Ascending aorta (tissue), 2 donors: ENCODE measurements at regions not wholly inside any gene's neighbourhood (a gene's known extent, or its start where the extent isn't known, plus 50 kb on each side); places are given as distances from the start of the nearest gene placed in this dataset.

Source experiments
- DNase-seq, 2 donors: peaks; one replicate each; pipeline ENCODE4 v3.0.0-alpha.2; 2019; ENCODE audit warnings: low spot score in 2 of 2
- H3K27ac ChIP-seq, 2 donors: fragments of 200-600 bp; sonication (generic); one replicate each; pipeline ENCODE4 v1.5.1; 2016 to 2017; ENCODE audit warnings: mild to moderate bottlenecking in 1 of 2
- H3K27me3 ChIP-seq: fragments of 200-600 bp; sonication (generic); one replicate; pipeline ENCODE4 v1.5.1; 2017
- H3K36me3 ChIP-seq, 2 donors: fragments of 200-600 bp; sonication (generic); one replicate each; pipeline ENCODE4 v1.5.1; 2016
- H3K4me1 ChIP-seq, 2 donors: fragments of 200-600 bp; sonication (generic); one replicate each; pipeline ENCODE4 v1.5.1; 2016 to 2017; ENCODE audit warnings: mild to moderate bottlenecking in 1 of 2
- H3K4me3 ChIP-seq, 2 donors: fragments of 200-600 bp; sonication (generic); one replicate each; pipeline ENCODE4 v1.5.1; 2016 to 2017; ENCODE audit warnings: mild to moderate bottlenecking in 1 of 2
- H3K9me3 ChIP-seq, 2 donors: fragments of 200-600 bp; sonication (generic); one replicate each; pipeline ENCODE4 v1.5.1; 2016
- CTCF ChIP-seq, 3 experiments: fragments of 200-600 bp in 2 of 3; fragments of 450-650 bp in 1 of 3; sonication (generic) in 2 of 3; IDR thresholded peaks; one replicate each; pipeline ENCODE4 v1.5.1; 2016 to 2019; ENCODE audit warnings: antibody characterized with exemption in 3 of 3, mild to moderate bottlenecking in 1 of 3, moderate library complexity in 1 of 3
- intact Hi-C: fragments of 100-400 bp; cut with DNase I; formaldehyde crosslinking; loops from one replicate; pipeline ENCODE4 v1.15.1; 2023

- no peak for TF ChIP-seq CTCF (IDR thresholded peaks at IDR 0.05)
- Histone ChIP-seq H3K27me3 (no peaks in the 10 kb centered on the region), H3K27ac (no peak overlapping the region), H3K9me3 (no peaks in the 10 kb centered on the region), H3K4me3 (no peak overlapping the region), H3K4me1 (no peaks in the 10 kb centered on the region), H3K36me3 (no peaks in the 10 kb centered on the region)
- DNase-seq = no peak
- intact Hi-C loops = no loop called here
Observed at GRCh38 chr14:40232302-40232701, 800.1 kb upstream of the FBXO33 start.

GRCh38 chr14:40229676-40230075 lies 797.4 kb upstream of the FBXO33 start:
- intact Hi-C loops = no loop called here
- H3K9me3 ChIP-seq = no peaks in the 10 kb centered on the region
- TF ChIP-seq CTCF (IDR thresholded peaks at IDR 0.05) = no peak
- H3K27ac ChIP-seq = no peak overlapping the region
- no peaks in the 10 kb centered on the region for H3K36me3 ChIP-seq
- no peak overlapping the region for H3K4me3 ChIP-seq
- DNase-seq = no peak
- no peaks in the 10 kb centered on the region for H3K4me1 ChIP-seq
- no peaks in the 10 kb centered on the region for H3K27me3 ChIP-seq

- Histone ChIP-seq H3K9me3 (no peaks in the 10 kb centered on the region), H3K4me1 (no peaks in the 10 kb centered on the region), H3K27me3 (no peaks in the 10 kb centered on the region), H3K36me3 (no peaks in the 10 kb centered on the region), H3K27ac (no peak overlapping the region), H3K4me3 (no peak overlapping the region)
- intact Hi-C loops = no loop called here
- no peak for TF ChIP-seq CTCF (IDR thresholded peaks at IDR 0.05)
- DNase-seq = no peak
Observed at GRCh38 chr14:40222996-40223395, 790.8 kb upstream of the FBXO33 start.

GRCh38 chr14:40221428-40221827 lies 789.2 kb upstream of the FBXO33 start:
- TF ChIP-seq CTCF (IDR thresholded peaks at IDR 0.05) = no peak

GRCh38 chr14:40219032-40219431 lies 786.8 kb upstream of the FBXO33 start:
- Histone ChIP-seq H3K9me3 (peaks cover 0 to 3% of the 10 kb centered on the region in 2 donors), H3K27me3 (no peaks in the 10 kb centered on the region), H3K27ac (no peak overlapping the region), H3K4me1 (no peaks in the 10 kb centered on the region), H3K4me3 (no peak overlapping the region), H3K36me3 (no peaks in the 10 kb centered on the region)
- no peak for DNase-seq
- intact Hi-C loops = no loop called here
- no peak for TF ChIP-seq CTCF (IDR thresholded peaks at IDR 0.05)

More at GRCh38 chr14:40221428-40221827, 789.2 kb upstream of the FBXO33 start:
- no peak for DNase-seq
- Histone ChIP-seq H3K27ac (no peak overlapping the region), H3K27me3 (no peaks in the 10 kb centered on the region), H3K9me3 (peaks cover 0 to 3% of the 10 kb centered on the region in 2 donors), H3K4me1 (no peaks in the 10 kb centered on the region), H3K4me3 (no peak overlapping the region), H3K36me3 (no peaks in the 10 kb centered on the region)
- intact Hi-C loops = no loop called here

- no peaks in the 10 kb centered on the region for H3K4me1 ChIP-seq
- TF ChIP-seq CTCF (IDR thresholded peaks at IDR 0.05) = no peak
- DNase-seq = no peak
- H3K4me3 ChIP-seq = no peak overlapping the region
- intact Hi-C loops = no loop called here
- H3K27me3 ChIP-seq = no peaks in the 10 kb centered on the region
- no peaks in the 10 kb centered on the region for H3K36me3 ChIP-seq
- no peak overlapping the region for H3K27ac ChIP-seq
- peaks cover 0 to 3% of the 10 kb centered on the region in 2 donors for H3K9me3 ChIP-seq
Observed at GRCh38 chr14:40218282-40218941, 786.2 kb upstream of the FBXO33 start.
